Activated CD4-positive, alpha-beta T cell treated with anti-CD3 and anti-CD28 coated beads, Interleukin-2, amount 10 ng/mL, durations not matched to agents 7 days and 5 days (primary cell): ENCODE measurements at regions not wholly inside any gene's neighbourhood (a gene's known extent, or its start where the extent isn't known, plus 50 kb on each side); places are given as distances from the start of the nearest gene placed in this dataset.

ENCODE experiments used
- CTCF ChIA-PET: fragments of 350-600 bp; sonication (Branson Sonifier 250); formaldehyde crosslinking; loops from one replicate; lab custom pipeline; 2021; ENCODE audit warnings: antibody characterized with exemption; lab: Charles Lee
- POLR2A ChIA-PET: fragments of 350-600 bp; sonication (Branson Sonifier 250); formaldehyde crosslinking; loops from one replicate; lab custom pipeline; 2021; ENCODE audit warnings: antibody characterized with exemption; lab: Charles Lee
- DNase-seq: peaks from one replicate; pipeline ENCODE4 v3.0.0-alpha.2; 2020
- H3K27ac Mint-ChIP-seq: one replicate; pipeline ENCODE4 v1.8.0; 2021; ENCODE audit warnings: mild to moderate bottlenecking, moderate library complexity, mixed read lengths
- H3K27me3 Mint-ChIP-seq: one replicate; pipeline ENCODE4 v1.8.0; 2021; ENCODE audit warnings: mixed read lengths
- H3K36me3 Mint-ChIP-seq: one replicate; pipeline ENCODE4 v1.8.0; 2021; ENCODE audit warnings: low read depth, mixed read lengths
- H3K4me1 Mint-ChIP-seq: one replicate; pipeline ENCODE4 v1.8.0; 2021; ENCODE audit warnings: mixed read lengths
- H3K4me3 Mint-ChIP-seq: one replicate; pipeline ENCODE4 v1.8.0; 2021; ENCODE audit warnings: mild to moderate bottlenecking, moderate library complexity, mixed read lengths
- H3K9me3 Mint-ChIP-seq: one replicate; pipeline ENCODE4 v1.8.0; 2021; ENCODE audit warnings: mixed read lengths

DNA sequence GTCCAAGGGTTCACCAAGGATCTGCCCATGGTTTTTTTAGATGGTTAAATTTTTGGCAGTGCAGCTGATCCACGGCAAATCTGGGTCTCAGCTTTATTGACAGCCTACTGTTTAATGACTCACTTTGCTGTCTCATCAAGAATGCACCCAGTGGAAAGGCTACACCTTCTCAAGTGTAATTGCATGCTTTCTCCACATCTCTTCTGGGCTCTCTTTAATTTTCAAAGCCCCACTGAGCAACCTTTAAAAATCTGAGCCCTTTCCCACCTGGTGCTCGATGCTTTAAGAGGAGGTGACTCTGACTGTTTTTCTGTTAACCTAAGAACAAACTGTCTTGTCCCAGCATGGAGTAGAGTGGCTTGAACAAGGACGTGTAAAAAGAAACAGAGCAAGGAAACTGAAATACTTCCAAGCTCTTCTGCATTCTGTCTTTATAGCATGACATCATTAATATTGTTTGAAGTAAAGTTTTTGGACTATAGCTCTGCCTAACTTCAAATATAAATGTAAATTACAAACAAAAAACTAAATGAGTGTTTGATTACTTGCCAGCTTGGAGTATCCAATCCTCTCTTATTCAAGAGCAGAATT, 214.2 kb upstream of the KRR1 start:
- POLR2A ChIA-PET = no interaction called here
- Mint-ChIP-seq H3K4me1 (peaks cover 15% of the 10 kb centered on the region), H3K4me3 (no peak overlapping the region), H3K27ac (no peak overlapping the region), H3K36me3 (peaks cover 8% of the 10 kb centered on the region), H3K27me3 (peaks cover 7% of the 10 kb centered on the region), H3K9me3 (peaks cover 7% of the 10 kb centered on the region)
- DNase-seq = no peak
- CTCF ChIA-PET = no interaction called here

- H3K9me3 Mint-ChIP-seq = peaks cover 7% of the 10 kb centered on the region
- CTCF ChIA-PET = interaction anchor here (0.6 kb wide), 1 partner anchor 272 kb away, joined by 3 read pairs; no protein-coding TSS in a partner anchor
- POLR2A ChIA-PET = no interaction called here
- DNase-seq = no peak
- H3K4me1 Mint-ChIP-seq = peaks cover 15% of the 10 kb centered on the region
- H3K27ac Mint-ChIP-seq = no peak overlapping the region
- H3K27me3 Mint-ChIP-seq = peaks cover 7% of the 10 kb centered on the region
- H3K4me3 Mint-ChIP-seq = no peak overlapping the region
- peaks cover 10% of the 10 kb centered on the region for H3K36me3 Mint-ChIP-seq
Measured at GRCh38 chr12:75724928-75725312, 213.5 kb upstream of the KRR1 start.

GRCh38 chr12:75724307-75724927, 213.0 kb upstream of the KRR1 start:
- POLR2A ChIA-PET = no interaction called here
- CTCF ChIA-PET = interaction anchor here (0.6 to 0.7 kb wide), 2 partner anchors 23 to 272 kb away, joined by 3 to 4 read pairs; no protein-coding TSS in a partner anchor
- peaks cover 6% of the 10 kb centered on the region for H3K27me3 Mint-ChIP-seq

GRCh38 chr12:75722714-75723200, 211.3 kb upstream of the KRR1 start:
- Mint-ChIP-seq H3K27ac (peak overlapping the region; percentile 69), H3K27me3 (peaks cover 7% of the 10 kb centered on the region), H3K9me3 (peaks cover 7% of the 10 kb centered on the region), H3K4me3 (no peak overlapping the region), H3K36me3 (peaks cover 10% of the 10 kb centered on the region), H3K4me1 (peaks cover 15% of the 10 kb centered on the region)
- peak; percentile 52 for DNase-seq
- ChIA-PET POLR2A (no interaction called here), CTCF (interaction anchor here (1.4 kb wide), 1 partner anchor 309 kb away, joined by 3 read pairs; the partner anchor contains the start of gene PHLDA1)

More at GRCh38 chr12:75724307-75724927, 213.0 kb upstream of the KRR1 start:
- Mint-ChIP-seq H3K4me3 (no peak overlapping the region), H3K9me3 (peaks cover 7% of the 10 kb centered on the region), H3K36me3 (peaks cover 10% of the 10 kb centered on the region), H3K27ac (no peak overlapping the region), H3K4me1 (peaks cover 15% of the 10 kb centered on the region)
- no peak for DNase-seq

- Mint-ChIP-seq H3K27me3 (peaks cover 2% of the 10 kb centered on the region), H3K9me3 (peaks cover 4% of the 10 kb centered on the region), H3K27ac (no peak overlapping the region), H3K4me1 (peaks cover 15% of the 10 kb centered on the region), H3K36me3 (peaks cover 10% of the 10 kb centered on the region), H3K4me3 (no peak overlapping the region)
- ChIA-PET CTCF (interaction anchor here (1.1 to 1.4 kb wide), 2 partner anchors 16 to 310 kb away, joined by 3 read pairs; partner anchors contain the start of gene PHLDA1), POLR2A (no interaction called here)
- DNase-seq = no peak
Measured at GRCh38 chr12:75721796-75722195, 210.4 kb upstream of the KRR1 start.

DNA sequence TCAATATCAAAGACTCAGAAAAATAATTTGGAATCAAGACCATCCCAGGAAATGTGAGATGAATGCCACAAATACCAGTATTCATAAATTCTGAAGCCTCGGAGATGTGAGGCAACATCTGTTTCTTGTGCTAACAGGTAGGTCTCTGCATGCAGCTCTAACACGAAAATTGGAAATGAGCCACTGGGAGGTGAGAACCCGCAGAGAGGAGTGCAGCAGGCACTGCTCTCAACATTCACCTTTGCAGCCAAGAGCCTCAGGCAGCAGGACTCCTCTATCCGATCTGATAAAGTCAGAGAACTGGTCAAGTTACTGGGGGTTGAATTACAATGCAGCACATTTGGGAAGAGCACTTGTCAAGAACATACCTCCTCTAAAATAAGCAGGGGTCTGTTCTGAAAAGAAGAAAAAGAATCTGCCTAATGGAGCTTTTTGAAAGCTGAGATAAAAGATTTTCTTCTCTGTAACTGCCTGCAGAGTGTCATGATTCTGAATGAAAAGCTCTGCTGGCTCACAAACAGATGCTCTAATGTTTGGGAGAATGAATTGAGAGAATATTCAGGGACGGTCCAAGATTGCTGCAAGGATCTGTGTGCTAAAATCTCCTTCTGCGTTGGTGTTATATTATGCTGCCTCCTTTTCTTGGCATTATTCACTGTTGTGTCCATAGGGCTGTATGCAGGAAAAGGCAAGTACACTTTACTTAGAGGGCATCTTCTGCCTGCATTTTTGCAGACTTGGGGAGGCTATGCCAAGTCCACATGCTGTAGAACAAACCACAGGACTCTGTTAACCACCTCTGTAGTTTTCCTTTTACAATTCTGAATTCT, 209.6 kb upstream of the KRR1 start:
- no peak overlapping the region for H3K27ac Mint-ChIP-seq
- peaks cover 4% of the 10 kb centered on the region for H3K9me3 Mint-ChIP-seq
- H3K4me3 Mint-ChIP-seq = no peak overlapping the region
- POLR2A ChIA-PET = no interaction called here
- H3K36me3 Mint-ChIP-seq = peaks cover 10% of the 10 kb centered on the region
- DNase-seq = no peak
- H3K27me3 Mint-ChIP-seq = peaks cover 2% of the 10 kb centered on the region
- H3K4me1 Mint-ChIP-seq = peaks cover 15% of the 10 kb centered on the region
- CTCF ChIA-PET = interaction anchor here (1.1 kb wide), 1 partner anchor 15 kb away, joined by 3 read pairs; no protein-coding TSS in a partner anchor

DNA sequence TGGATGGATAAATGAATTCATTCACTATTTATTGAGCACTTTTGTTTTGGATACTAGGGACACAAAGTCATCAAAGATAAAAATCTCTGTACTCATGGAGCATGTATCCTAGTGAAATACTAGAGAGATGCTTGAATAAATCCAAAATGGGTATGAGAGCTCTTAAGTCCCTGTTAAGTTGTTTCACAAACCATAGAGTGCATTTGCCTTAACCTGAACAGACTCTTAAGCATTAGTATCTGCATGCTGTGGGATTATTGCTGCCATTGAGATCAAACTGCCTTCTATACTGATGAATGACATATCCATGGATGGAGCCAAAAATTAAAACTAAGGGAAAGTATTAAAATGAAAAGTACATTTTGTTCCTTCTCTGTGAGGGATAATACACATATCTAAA, 206.5 kb upstream of the KRR1 start:
- no peak for DNase-seq
- H3K9me3 Mint-ChIP-seq = peaks cover 3% of the 10 kb centered on the region
- ChIA-PET POLR2A (no interaction called here), CTCF (interaction anchor here (1.0 to 1.1 kb wide), 2 partner anchors 15 to 20 kb away, joined by 4 to 5 read pairs; no protein-coding TSS in a partner anchor)
- peaks cover 7% of the 10 kb centered on the region for H3K4me1 Mint-ChIP-seq
- H3K36me3 Mint-ChIP-seq = peaks cover 5% of the 10 kb centered on the region
- H3K27me3 Mint-ChIP-seq = peaks cover 10% of the 10 kb centered on the region
- H3K4me3 Mint-ChIP-seq = no peak overlapping the region
- no peak overlapping the region for H3K27ac Mint-ChIP-seq

DNA sequence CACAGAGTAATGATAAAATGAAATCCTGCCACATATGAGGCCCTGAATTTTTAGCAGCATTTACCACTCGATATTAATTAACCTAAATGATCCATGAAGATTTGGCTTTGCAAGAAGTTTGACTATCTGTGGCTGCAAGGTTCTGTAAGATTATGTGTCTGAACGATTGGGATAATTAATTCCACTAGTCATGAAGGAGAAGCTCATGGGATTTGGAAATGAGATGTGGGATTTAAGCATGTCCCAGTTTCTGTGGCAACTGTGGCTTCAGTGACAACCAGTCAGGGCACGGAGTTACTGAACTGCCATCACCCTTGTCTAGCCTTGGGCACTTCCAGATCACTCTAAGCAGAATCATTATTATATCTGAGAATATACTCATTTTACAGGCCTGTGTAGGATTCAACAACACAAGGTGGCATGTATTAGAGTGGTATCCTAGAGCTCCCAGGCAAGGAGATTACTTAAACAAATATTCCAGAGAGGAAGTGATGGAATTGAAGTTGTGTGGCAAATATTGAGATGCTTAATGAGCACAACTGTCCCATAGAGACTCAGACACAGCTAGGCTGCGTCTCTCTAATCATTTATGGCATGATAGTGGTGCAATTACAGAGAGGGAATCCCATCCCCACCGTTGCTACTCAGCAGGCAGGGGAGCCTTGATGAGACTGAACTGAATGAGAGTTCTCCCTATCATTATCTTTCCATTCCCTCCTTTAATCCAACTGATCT, 205.0 kb upstream of the KRR1 start:
- H3K27ac Mint-ChIP-seq = no peak overlapping the region
- peaks cover 2% of the 10 kb centered on the region for H3K36me3 Mint-ChIP-seq
- peaks cover 14% of the 10 kb centered on the region for H3K27me3 Mint-ChIP-seq
- POLR2A ChIA-PET = no interaction called here
- H3K9me3 Mint-ChIP-seq = no peaks in the 10 kb centered on the region
- no peak for DNase-seq
- CTCF ChIA-PET = no interaction called here
- no peak overlapping the region for H3K4me3 Mint-ChIP-seq
- no peaks in the 10 kb centered on the region for H3K4me1 Mint-ChIP-seq

DNA sequence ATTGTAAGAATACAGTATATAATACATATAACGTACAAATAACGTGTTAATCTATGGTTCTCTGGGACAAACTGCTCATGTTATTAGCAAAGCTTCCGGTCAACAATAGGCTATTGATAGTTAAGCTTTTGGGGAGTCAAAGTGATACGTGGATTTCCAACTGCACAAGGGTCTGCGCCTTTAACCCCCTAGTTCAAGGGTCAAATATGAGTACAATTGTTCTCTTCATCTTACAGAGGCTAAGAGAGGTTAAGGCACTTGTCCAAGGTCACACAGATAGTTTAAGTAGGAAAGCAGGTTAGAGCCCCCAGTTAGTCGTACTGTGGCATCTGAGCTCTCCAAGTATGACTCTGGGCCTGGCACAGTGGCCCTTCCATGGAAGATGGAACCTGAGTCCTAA, 204.3 kb upstream of the KRR1 start:
- no peaks in the 10 kb centered on the region for H3K4me1 Mint-ChIP-seq
- CTCF ChIA-PET = interaction anchor here (1.0 to 1.1 kb wide), 2 partner anchors 13 to 315 kb away, joined by 3 to 4 read pairs; partner anchors contain the start of gene PHLDA1
- POLR2A ChIA-PET = no interaction called here
- H3K9me3 Mint-ChIP-seq = no peaks in the 10 kb centered on the region
- no peak for DNase-seq
- no peak overlapping the region for H3K27ac Mint-ChIP-seq
- no peak overlapping the region for H3K4me3 Mint-ChIP-seq
- H3K36me3 Mint-ChIP-seq = peaks cover 2% of the 10 kb centered on the region
- peaks cover 14% of the 10 kb centered on the region for H3K27me3 Mint-ChIP-seq

DNA sequence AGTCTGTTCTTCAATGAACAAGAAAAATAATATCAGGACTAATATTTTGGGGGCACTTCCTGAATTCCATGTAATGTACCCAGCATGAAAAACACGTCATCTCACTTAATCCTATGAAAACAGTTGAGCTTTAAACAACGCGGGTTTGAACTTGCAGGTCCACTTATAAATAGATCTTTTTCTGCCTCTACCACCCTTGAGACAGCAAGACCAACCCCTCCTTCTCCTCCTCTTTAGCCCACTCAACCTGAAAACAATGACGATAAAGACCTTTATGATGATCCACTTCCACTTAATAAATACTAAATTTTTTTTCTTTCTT, 203.9 kb upstream of the KRR1 start:
- H3K36me3 Mint-ChIP-seq = no peaks in the 10 kb centered on the region
- peaks cover 14% of the 10 kb centered on the region for H3K27me3 Mint-ChIP-seq
- H3K4me3 Mint-ChIP-seq = no peak overlapping the region
- no peak overlapping the region for H3K27ac Mint-ChIP-seq
- no peak for DNase-seq
- H3K9me3 Mint-ChIP-seq = no peaks in the 10 kb centered on the region
- H3K4me1 Mint-ChIP-seq = no peaks in the 10 kb centered on the region
- POLR2A ChIA-PET = no interaction called here
- CTCF ChIA-PET = interaction anchor here (1.0 to 1.1 kb wide), 2 partner anchors 13 to 316 kb away, joined by 3 to 4 read pairs; partner anchors contain the start of gene PHLDA1

GRCh38 chr12:75714462-75715322, 203.3 kb upstream of the KRR1 start:
- H3K4me1 Mint-ChIP-seq = no peaks in the 10 kb centered on the region
- no peak for DNase-seq
- no peak overlapping the region for H3K4me3 Mint-ChIP-seq
- no peaks in the 10 kb centered on the region for H3K36me3 Mint-ChIP-seq
- ChIA-PET CTCF (interaction anchor here (1.0 to 1.1 kb wide), 2 partner anchors 14 to 316 kb away, joined by 3 to 4 read pairs; partner anchors contain the start of gene PHLDA1), POLR2A (no interaction called here)
- no peaks in the 10 kb centered on the region for H3K9me3 Mint-ChIP-seq
- peaks cover 14% of the 10 kb centered on the region for H3K27me3 Mint-ChIP-seq
- H3K27ac Mint-ChIP-seq = no peak overlapping the region
